H1 (cell line): ENCODE measurements at regions not wholly inside any gene's neighbourhood (a gene's known extent, or its start where the extent isn't known, plus 50 kb on each side); places are given as distances from the start of the nearest gene placed in this dataset.

Source experiments
- CEBPB ChIP-seq: IDR thresholded peaks from 2 replicates; pipeline ENCODE4 v1.6.1; 2012; ENCODE audit warnings: low read depth, low read length
- CTCF ChIP-seq, 3 experiments: IDR thresholded peaks; 1 replicate in 2 of 3; 2 replicates in 1 of 3; pipeline versions ENCODE4 v1.5.1 to v1.6.1; 2011; ENCODE audit warnings: low read length in 3 of 3, mild to moderate bottlenecking in 3 of 3, inconsistent platforms in 2 of 3, low read depth in 1 of 3, moderate library complexity in 1 of 3; ENCODE audit not compliant: insufficient read depth in 1 of 3; ENCODE audit errors: control extremely low read depth in 1 of 3
- EP300 ChIP-seq, 2 experiments: IDR thresholded peaks; 1 replicate in 1 of 2; 2 replicates in 1 of 2; pipeline ENCODE4 v1.6.1; 2011 to 2012; ENCODE audit warnings: low read depth in 2 of 2, low read length in 2 of 2, mild to moderate bottlenecking in 2 of 2, borderline replicate concordance in 1 of 2, inconsistent platforms in 1 of 2, moderate library complexity in 1 of 2
- GABPA ChIP-seq: IDR thresholded peaks from 2 replicates; pipeline ENCODE4 v1.6.1; 2011; ENCODE audit warnings: mild to moderate bottlenecking, low read length, moderate library complexity, borderline replicate concordance; ENCODE audit not compliant: insufficient read depth
- MAX ChIP-seq: IDR thresholded peaks from 2 replicates; pipeline ENCODE4 v1.6.1; 2012; ENCODE audit warnings: inconsistent platforms
- PHF8 ChIP-seq: fragments of 200-600 bp; sonication (generic); conservative IDR thresholded peaks from 2 replicates; pipeline ENCODE4 v1.7.1; 2012; ENCODE audit warnings: low read depth, mild to moderate bottlenecking, inconsistent platforms, low read length, moderate library complexity
- POLR2A ChIP-seq, 2 experiments: IDR thresholded peaks; 1 replicate in 1 of 2; 2 replicates in 1 of 2; pipeline ENCODE4 v1.6.1; 2011; ENCODE audit warnings: low read depth in 2 of 2, low read length in 2 of 2, mild to moderate bottlenecking in 2 of 2; ENCODE audit errors: control extremely low read depth in 1 of 2
- POLR2AphosphoS5 ChIP-seq: IDR thresholded peaks from 2 replicates; pipeline ENCODE4 v1.6.1; 2011; ENCODE audit warnings: low read depth, low read length
- RAD21 ChIP-seq, 2 experiments: IDR thresholded peaks in 1 of 2; conservative IDR thresholded peaks in 1 of 2; 2 replicates each; pipeline ENCODE4 v1.6.1; 2011; ENCODE audit warnings: low read depth in 2 of 2, low read length in 2 of 2, improper control_type of control experiment in 1 of 2, inconsistent platforms in 1 of 2, mild to moderate bottlenecking in 1 of 2, moderate library complexity in 1 of 2
- SIN3A ChIP-seq, 2 experiments: IDR thresholded peaks in 1 of 2; conservative IDR thresholded peaks in 1 of 2; 2 replicates each; pipeline ENCODE4 v1.6.1; 2011 to 2012; ENCODE audit warnings: low read length in 2 of 2, improper control_type of control experiment in 1 of 2, low read depth in 1 of 2, mild to moderate bottlenecking in 1 of 2
- SIRT6 ChIP-seq: IDR thresholded peaks from one replicate; pipeline ENCODE4 v1.7.1; 2012; ENCODE audit warnings: low read length, inconsistent platforms
- SP4 ChIP-seq: IDR thresholded peaks from 2 replicates; pipeline ENCODE4 v1.6.1; 2012; ENCODE audit warnings: low read length, inconsistent platforms
- TAF1 ChIP-seq: IDR thresholded peaks from 2 replicates; pipeline ENCODE4 v1.6.1; 2011; ENCODE audit warnings: mild to moderate bottlenecking, low read depth, low read length

- TF ChIP-seq POLR2AphosphoS5 (no peak), CTCF (IDR thresholded peaks at IDR 0.05; ENCODE audit: control extremely low read depth in 1 of 3, insufficient read depth in 1 of 3, low read depth in 1 of 3, low read length in 3 of 3) (no peak), CEBPB (no peak), MAX (no peak), SIRT6 (no peak), SIN3A (conservative IDR thresholded peaks at IDR 0.05 in 1 of 2, IDR thresholded peaks at IDR 0.05 in 1 of 2; ENCODE audit: low read depth in 1 of 2, low read length in 2 of 2) (no peak), GABPA (no peak), PHF8 (no peak), TAF1 (no peak), EP300 (IDR thresholded peaks at IDR 0.05; ENCODE audit: borderline replicate concordance in 1 of 2, low read depth in 2 of 2, low read length in 2 of 2) (no peak), RAD21 (IDR thresholded peaks at IDR 0.05 in 1 of 2, conservative IDR thresholded peaks at IDR 0.05 in 1 of 2; ENCODE audit: low read depth in 2 of 2, low read length in 2 of 2) (no peak), SP4 (no peak), POLR2A (IDR thresholded peaks at IDR 0.05; ENCODE audit: control extremely low read depth in 1 of 2, low read depth in 2 of 2, low read length in 2 of 2) (no peak)
Measured at GRCh38 chr22:49676783-49677494, 150.7 kb downstream of the BRD1 start.
